ENCODE measurements at regions not wholly inside any gene's neighbourhood (a gene's known extent, or its start where the extent isn't known, plus 50 kb on each side); places are given as distances from the start of the nearest gene placed in this dataset.

DNA sequence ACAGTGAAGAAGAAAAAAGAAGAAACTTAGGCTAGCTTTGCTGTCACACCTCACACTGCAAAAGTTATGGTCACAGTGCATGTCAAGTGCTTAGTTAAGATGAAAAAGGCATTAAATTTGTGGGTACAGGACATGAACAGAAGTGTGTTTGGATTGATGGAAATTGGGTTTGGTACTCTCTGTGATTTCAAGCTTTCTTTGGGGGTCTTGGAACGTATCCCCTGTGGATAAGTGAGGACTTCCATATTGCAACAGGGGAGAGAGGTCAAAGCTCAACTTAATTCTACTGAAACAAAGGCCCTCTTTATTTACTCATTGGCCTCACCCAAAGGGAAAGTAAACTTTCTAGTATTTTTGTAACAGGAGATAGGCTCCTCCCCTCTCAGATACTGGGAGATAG, 138.3 kb upstream of the FUT9 start (continued):
- TF ChIP-seq POLR2G (IDR thresholded peaks at IDR 0.05; ENCODE audit: low read depth, low read length) (no peak), ATF7 (IDR thresholded peaks at IDR 0.05) (no peak), ATF7 (CRISPR knock-in tag; IDR thresholded peaks at IDR 0.05) (no peak), STAT5B (CRISPR knock-in tag; IDR thresholded peaks at IDR 0.05) (no peak), CREB1 (IDR thresholded peaks at IDR 0.05) (no peak), CREB1 (CRISPR knock-in tag; IDR thresholded peaks at IDR 0.05) (no peak), ARNTL (CRISPR knock-in tag; IDR thresholded peaks at IDR 0.05) (no peak), HDAC1 (CRISPR knock-in tag; IDR thresholded peaks at IDR 0.05) (peak; percentile 33; the same call in 1 of the 2 replicates), MAFF (IDR thresholded peaks at IDR 0.05; ENCODE audit: low read depth, low read length) (no peak), GPN1 (CRISPR knock-in tag; IDR thresholded peaks at IDR 0.05; ENCODE audit: borderline replicate concordance) (no peak), MATR3 (CRISPR knock-in tag; IDR thresholded peaks at IDR 0.05) (no peak), ZNF766 (CRISPR knock-in tag; IDR thresholded peaks at IDR 0.05; ENCODE audit: borderline replicate concordance) (no peak), RFX1 (IDR thresholded peaks at IDR 0.05) (no peak), SRSF4 (IDR thresholded peaks at IDR 0.05; ENCODE audit: low read depth, low read length, poor library complexity, severe bottlenecking) (no peak), ZNF441 (CRISPR knock-in tag; IDR thresholded peaks at IDR 0.05; ENCODE audit: borderline replicate concordance) (no peak), SRY (CRISPR knock-in tag; IDR thresholded peaks at IDR 0.05) (no peak), PAX8 (CRISPR knock-in tag; IDR thresholded peaks at IDR 0.05; ENCODE audit: borderline replicate concordance) (no peak), MIER2 (CRISPR knock-in tag; IDR thresholded peaks at IDR 0.05) (no peak), ZNF564 (CRISPR knock-in tag; IDR thresholded peaks at IDR 0.05) (no peak)
- TF ChIP-seq, protein P1, sequence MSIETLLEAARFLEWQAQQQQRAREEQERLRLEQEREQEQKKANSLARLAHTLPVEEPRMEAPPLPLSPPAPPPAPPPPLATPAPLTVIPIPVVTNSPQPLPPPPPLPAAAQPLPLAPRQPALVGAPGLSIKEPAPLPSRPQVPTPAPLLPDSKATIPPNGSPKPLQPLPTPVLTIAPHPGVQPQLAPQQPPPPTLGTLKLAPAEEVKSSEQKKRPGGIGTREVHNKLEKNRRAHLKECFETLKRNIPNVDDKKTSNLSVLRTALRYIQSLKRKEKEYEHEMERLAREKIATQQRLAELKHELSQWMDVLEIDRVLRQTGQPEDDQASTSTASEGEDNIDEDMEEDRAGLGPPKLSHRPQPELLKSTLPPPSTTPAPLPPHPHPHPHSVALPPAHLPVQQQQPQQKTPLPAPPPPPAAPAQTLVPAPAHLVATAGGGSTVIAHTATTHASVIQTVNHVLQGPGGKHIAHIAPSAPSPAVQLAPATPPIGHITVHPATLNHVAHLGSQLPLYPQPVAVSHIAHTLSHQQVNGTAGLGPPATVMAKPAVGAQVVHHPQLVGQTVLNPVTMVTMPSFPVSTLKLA (IDR thresholded peaks at IDR 0.05) = no peak
- TF ChIP-seq, protein P2, sequence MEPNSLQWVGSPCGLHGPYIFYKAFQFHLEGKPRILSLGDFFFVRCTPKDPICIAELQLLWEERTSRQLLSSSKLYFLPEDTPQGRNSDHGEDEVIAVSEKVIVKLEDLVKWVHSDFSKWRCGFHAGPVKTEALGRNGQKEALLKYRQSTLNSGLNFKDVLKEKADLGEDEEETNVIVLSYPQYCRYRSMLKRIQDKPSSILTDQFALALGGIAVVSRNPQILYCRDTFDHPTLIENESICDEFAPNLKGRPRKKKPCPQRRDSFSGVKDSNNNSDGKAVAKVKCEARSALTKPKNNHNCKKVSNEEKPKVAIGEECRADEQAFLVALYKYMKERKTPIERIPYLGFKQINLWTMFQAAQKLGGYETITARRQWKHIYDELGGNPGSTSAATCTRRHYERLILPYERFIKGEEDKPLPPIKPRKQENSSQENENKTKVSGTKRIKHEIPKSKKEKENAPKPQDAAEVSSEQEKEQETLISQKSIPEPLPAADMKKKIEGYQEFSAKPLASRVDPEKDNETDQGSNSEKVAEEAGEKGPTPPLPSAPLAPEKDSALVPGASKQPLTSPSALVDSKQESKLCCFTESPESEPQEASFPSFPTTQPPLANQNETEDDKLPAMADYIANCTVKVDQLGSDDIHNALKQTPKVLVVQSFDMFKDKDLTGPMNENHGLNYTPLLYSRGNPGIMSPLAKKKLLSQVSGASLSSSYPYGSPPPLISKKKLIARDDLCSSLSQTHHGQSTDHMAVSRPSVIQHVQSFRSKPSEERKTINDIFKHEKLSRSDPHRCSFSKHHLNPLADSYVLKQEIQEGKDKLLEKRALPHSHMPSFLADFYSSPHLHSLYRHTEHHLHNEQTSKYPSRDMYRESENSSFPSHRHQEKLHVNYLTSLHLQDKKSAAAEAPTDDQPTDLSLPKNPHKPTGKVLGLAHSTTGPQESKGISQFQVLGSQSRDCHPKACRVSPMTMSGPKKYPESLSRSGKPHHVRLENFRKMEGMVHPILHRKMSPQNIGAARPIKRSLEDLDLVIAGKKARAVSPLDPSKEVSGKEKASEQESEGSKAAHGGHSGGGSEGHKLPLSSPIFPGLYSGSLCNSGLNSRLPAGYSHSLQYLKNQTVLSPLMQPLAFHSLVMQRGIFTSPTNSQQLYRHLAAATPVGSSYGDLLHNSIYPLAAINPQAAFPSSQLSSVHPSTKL (CRISPR knock-in tag; IDR thresholded peaks at IDR 0.05) = peak; percentile 90
- TF ChIP-seq, protein P3, sequence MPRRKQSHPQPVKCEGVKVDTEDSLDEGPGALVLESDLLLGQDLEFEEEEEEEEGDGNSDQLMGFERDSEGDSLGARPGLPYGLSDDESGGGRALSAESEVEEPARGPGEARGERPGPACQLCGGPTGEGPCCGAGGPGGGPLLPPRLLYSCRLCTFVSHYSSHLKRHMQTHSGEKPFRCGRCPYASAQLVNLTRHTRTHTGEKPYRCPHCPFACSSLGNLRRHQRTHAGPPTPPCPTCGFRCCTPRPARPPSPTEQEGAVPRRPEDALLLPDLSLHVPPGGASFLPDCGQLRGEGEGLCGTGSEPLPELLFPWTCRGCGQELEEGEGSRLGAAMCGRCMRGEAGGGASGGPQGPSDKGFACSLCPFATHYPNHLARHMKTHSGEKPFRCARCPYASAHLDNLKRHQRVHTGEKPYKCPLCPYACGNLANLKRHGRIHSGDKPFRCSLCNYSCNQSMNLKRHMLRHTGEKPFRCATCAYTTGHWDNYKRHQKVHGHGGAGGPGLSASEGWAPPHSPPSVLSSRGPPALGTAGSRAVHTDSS (CRISPR knock-in tag; conservative IDR thresholded peaks at IDR 0.05) = no peak
- TF ChIP-seq, protein P4, sequence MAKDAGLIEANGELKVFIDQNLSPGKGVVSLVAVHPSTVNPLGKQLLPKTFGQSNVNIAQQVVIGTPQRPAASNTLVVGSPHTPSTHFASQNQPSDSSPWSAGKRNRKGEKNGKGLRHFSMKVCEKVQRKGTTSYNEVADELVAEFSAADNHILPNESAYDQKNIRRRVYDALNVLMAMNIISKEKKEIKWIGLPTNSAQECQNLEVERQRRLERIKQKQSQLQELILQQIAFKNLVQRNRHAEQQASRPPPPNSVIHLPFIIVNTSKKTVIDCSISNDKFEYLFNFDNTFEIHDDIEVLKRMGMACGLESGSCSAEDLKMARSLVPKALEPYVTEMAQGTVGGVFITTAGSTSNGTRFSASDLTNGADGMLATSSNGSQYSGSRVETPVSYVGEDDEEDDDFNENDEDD (CRISPR knock-in tag; IDR thresholded peaks at IDR 0.05; ENCODE audit: borderline replicate concordance) = no peak

All from HepG2 (cell line).